ENCODE measurements at regions not wholly inside any gene's neighbourhood (a gene's known extent, or its start where the extent isn't known, plus 50 kb on each side); places are given as distances from the start of the nearest gene placed in this dataset.
A peak's percentile ranks its signal among the peaks of the same experiment; 100 is the strongest.
"Not testable (repeated sequence)": the region's sequence is repeated elsewhere in the genome, so short reads cannot be mapped to it uniquely, and the experiment has no call there.

GRCh38 chr4:179353786-179354185, 1911.5 kb upstream of the AGA start:
- H3K27ac ChIP-seq (ENCODE audit: low read depth in 2 of 2, low read length in 2 of 2), result no peak overlapping the region
- DNase-seq (peak in 1 of 5 donors; percentile 18), FAIRE-seq (no peak)
- H3K4me1 ChIP-seq (ENCODE audit: control insufficient read depth in 2 of 3, insufficient read depth in 2 of 3, low read depth in 1 of 3, low read length in 3 of 3), result no peaks in the 10 kb centered on the region
- intact Hi-C loops (cut with DNase I), result no loop called here
- H3K4me3 ChIP-seq (ENCODE audit: low read length in 3 of 3), result no peak overlapping the region
- H3K9me3 ChIP-seq (ENCODE audit: control insufficient read depth in 2 of 3, insufficient read depth in 1 of 3, low read length in 3 of 3), result no peaks in the 10 kb centered on the region
- H3K27me3 ChIP-seq (ENCODE audit: control insufficient read depth, insufficient read depth, low read length), result no peaks in the 10 kb centered on the region
- no peak for TF ChIP-seq CTCF (IDR thresholded peaks at IDR 0.05; ENCODE audit: borderline replicate concordance, extremely low read depth, insufficient read depth)
- no peak overlapping the region for H3K9ac ChIP-seq (ENCODE audit: low read length in 3 of 3)
- H3K36me3 ChIP-seq (ENCODE audit: control insufficient read depth in 2 of 3, insufficient read depth in 3 of 3, low read length in 3 of 3), result no peaks in the 10 kb centered on the region

GRCh38 chr4:179361978-179362486, 1919.8 kb upstream of the AGA start:
- no peak for FAIRE-seq
- no peaks in the 10 kb centered on the region for H3K9me3 ChIP-seq (ENCODE audit: control insufficient read depth in 2 of 3, insufficient read depth in 1 of 3, low read length in 3 of 3)

GRCh38 chr4:179365932-179366331, 1923.7 kb upstream of the AGA start:
- H3K9me3 ChIP-seq (ENCODE audit: control insufficient read depth in 2 of 3, insufficient read depth in 1 of 3, low read length in 3 of 3); DNase-seq; FAIRE-seq; intact Hi-C loops (cut with DNase I); H3K9ac ChIP-seq (ENCODE audit: low read length in 3 of 3); H3K27ac ChIP-seq (ENCODE audit: low read depth in 2 of 2, low read length in 2 of 2); H3K36me3 ChIP-seq (ENCODE audit: control insufficient read depth in 2 of 3, insufficient read depth in 3 of 3, low read length in 3 of 3); H3K4me3 ChIP-seq (ENCODE audit: low read length in 3 of 3); H3K4me1 ChIP-seq (ENCODE audit: control insufficient read depth in 2 of 3, insufficient read depth in 2 of 3, low read depth in 1 of 3, low read length in 3 of 3); H3K27me3 ChIP-seq (ENCODE audit: control insufficient read depth, insufficient read depth, low read length): not testable (repeated sequence)

More at GRCh38 chr4:179361978-179362486, 1919.8 kb upstream of the AGA start:
- Histone ChIP-seq H3K9ac (ENCODE audit: low read length in 3 of 3) (no peak overlapping the region), H3K4me3 (ENCODE audit: low read length in 3 of 3) (no peak overlapping the region), H3K36me3 (ENCODE audit: control insufficient read depth in 2 of 3, insufficient read depth in 3 of 3, low read length in 3 of 3) (no peaks in the 10 kb centered on the region), H3K27ac (ENCODE audit: low read depth in 2 of 2, low read length in 2 of 2) (no peak overlapping the region), H3K4me1 (ENCODE audit: control insufficient read depth in 2 of 3, insufficient read depth in 2 of 3, low read depth in 1 of 3, low read length in 3 of 3) (no peaks in the 10 kb centered on the region), H3K27me3 (ENCODE audit: control insufficient read depth, insufficient read depth, low read length) (no peaks in the 10 kb centered on the region)
- TF ChIP-seq CTCF (IDR thresholded peaks at IDR 0.05; ENCODE audit: borderline replicate concordance, extremely low read depth, insufficient read depth), result no peak
- intact Hi-C loops (cut with DNase I), result no loop called here
- no peak for DNase-seq

GRCh38 chr4:179372242-179372641, 1930.0 kb upstream of the AGA start:
- TF ChIP-seq CTCF (IDR thresholded peaks at IDR 0.05; ENCODE audit: borderline replicate concordance, extremely low read depth, insufficient read depth), result no peak
- no peak for FAIRE-seq
- no peaks in the 10 kb centered on the region for H3K4me1 ChIP-seq (ENCODE audit: control insufficient read depth in 2 of 3, insufficient read depth in 2 of 3, low read depth in 1 of 3, low read length in 3 of 3)

More at GRCh38 chr4:179372242-179372641, 1930.0 kb upstream of the AGA start:
- Histone ChIP-seq H3K9ac (ENCODE audit: low read length in 3 of 3) (no peak overlapping the region), H3K36me3 (ENCODE audit: control insufficient read depth in 2 of 3, insufficient read depth in 3 of 3, low read length in 3 of 3) (no peaks in the 10 kb centered on the region), H3K27ac (ENCODE audit: low read depth in 2 of 2, low read length in 2 of 2) (no peak overlapping the region), H3K4me3 (ENCODE audit: low read length in 3 of 3) (no peak overlapping the region), H3K9me3 (ENCODE audit: control insufficient read depth in 2 of 3, insufficient read depth in 1 of 3, low read length in 3 of 3) (no peaks in the 10 kb centered on the region), H3K27me3 (ENCODE audit: control insufficient read depth, insufficient read depth, low read length) (no peaks in the 10 kb centered on the region)
- no peak for DNase-seq
- intact Hi-C loops (cut with DNase I), result no loop called here

All from kidney (tissue), 13 donors.